Inflammatory macrophage (primary cell): ENCODE measurements at regions not wholly inside any gene's neighbourhood (a gene's known extent, or its start where the extent isn't known, plus 50 kb on each side); places are given as distances from the start of the nearest gene placed in this dataset.

Experiments used
- DNase-seq, 2 donors: peaks; one replicate each; pipeline ENCODE4 v3.0.0-alpha.2; 2020 to 2022

DNA sequence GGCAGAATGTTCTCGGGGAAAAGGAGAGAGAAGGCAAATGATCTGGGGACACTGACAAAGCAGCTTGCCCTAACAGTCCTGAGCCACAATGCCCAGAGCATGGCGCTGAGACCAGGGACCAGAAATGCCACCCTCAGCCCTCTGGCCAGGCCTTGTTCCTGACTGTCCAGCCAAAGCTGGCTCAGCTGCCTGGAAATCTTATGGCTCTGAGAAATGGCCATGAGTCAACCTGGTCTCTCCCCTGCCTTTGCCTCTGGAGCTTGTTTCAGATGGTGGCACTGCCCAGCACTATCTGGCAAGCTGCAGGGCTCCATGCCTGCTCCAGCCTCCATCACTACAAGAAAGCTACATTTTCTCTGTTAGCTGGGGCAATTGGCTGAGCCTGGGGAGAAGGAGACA lies 90.5 kb upstream of the PLXNA4 start:
- DNase-seq, result no peak

DNA sequence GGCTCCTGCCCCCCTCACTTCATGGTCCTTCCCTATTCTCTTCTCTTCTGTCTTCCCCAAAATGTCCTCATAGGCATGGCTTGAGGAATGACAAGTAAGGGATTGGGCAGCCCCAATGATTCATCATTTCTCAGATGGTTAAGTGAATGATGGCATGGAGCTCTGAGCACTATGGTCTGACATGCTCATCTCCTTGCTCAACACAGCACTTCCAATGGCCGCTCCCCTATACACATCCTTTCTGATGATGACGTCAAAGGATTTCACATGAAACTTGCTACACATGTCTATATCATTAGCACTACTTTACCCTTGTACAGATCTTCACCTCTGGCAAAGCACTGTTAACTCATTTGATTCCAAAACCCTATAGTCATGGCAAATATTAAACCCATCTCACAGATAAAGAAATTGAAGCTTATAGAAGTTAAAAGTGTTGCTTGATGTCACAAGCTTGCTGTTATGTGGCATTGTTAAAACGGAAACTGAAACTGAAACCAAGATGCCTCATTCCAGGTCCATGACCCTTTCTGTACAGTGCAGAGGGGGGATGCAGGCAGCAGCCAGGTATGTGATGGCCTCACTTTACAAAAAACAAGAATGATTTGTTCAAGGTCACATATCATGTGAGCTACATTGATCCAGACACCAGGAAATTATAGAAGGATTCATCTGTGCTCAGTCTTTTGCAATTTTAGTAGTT lies 90.0 kb upstream of the PLXNA4 start:
- peak in 1 of 2 donors; percentile 19 for DNase-seq

DNA sequence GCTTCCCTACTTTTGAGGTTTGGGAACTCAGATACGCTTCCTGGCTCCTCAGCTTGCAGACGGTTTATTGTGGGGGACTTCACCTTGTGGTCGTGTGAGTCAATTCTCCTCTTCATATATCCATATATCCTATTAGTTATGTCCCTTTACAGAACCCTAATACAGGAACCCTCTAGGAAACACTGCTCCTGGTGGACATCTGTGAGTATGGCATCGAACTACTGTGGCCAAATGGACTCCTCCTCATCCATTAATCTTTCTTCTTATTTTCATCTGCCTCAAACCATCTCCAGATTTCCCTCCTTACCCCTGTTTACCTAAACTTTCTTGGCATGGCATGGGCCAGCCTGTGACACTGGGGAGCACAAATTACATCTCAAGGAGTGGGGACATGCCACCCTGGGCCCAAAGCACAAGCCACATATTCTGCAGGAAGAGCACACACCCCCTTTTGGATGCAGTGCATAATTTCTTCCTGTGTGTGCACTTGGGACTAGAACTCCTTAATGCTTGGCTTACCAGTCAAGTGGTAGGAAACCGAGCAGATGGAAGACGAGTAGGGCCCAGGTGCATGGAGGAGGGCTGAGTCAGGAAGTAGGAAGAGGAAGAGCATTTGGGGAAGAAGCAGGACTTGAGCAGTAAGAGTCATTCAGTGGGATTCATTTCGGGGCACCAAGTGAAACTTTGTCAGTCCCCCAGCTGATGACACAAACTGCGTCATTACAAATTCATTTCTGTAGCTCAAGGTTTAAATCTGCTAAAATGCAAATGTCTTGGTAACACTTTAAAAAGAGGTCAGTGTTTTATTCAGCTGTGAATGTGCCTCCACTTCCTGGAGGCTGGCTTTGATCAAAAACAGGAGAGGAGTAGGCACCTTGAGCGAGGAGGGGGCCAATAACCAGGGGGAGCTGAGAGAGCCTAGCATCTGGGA lies 80.8 kb upstream of the PLXNA4 start:
- peak in 1 of 2 donors; percentile 11 for DNase-seq

DNA sequence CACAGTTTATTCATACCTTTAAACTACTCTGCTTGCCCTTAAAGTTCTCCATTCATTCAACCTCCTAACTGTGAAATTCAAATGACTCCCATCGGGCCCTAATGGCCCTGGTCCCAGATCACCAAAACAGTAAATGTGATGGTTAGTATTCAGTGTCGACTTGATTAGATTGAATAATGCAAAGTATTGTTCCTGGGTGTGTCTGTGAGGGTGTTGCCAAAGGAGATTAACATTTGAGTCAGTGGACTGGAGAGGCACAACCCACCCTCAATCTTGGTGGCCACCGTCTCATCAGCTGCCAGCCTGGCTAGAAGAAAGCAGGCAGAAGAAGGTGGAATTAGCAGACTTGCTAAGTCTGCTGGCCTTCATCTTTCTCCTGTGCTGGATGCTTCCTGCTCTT lies 80.1 kb upstream of the PLXNA4 start:
- DNase-seq, result no peak

DNA sequence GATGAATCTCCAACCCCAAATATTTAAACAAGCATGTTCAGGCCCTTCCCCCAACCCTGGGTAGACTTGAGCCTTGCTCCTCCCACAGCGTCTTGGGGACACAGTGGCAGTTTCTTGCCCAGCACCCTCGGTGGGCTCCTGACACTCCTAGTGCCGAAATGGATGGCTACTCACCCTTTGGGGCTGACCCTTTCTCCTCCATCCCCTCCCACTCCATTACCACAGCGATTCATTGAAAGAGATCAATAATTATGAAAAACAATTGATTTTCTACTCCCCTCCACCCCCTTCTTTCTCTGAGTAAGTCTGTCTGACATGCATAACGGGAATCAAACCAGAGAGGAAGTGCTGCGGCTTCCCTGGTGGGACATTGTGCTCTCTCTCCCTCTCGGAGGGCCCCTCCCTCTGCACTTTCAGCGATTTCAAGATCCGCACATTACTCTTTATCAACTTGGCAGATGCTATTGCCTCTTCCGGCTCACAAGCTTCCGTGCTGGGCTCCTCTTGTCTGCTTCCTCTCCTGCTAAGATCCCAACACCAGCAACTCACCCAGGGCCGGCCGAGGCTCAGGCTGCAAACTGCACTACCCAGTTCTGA lies 79.0 kb upstream of the PLXNA4 start:
- peak; percentile 34 to 46 for DNase-seq

DNA sequence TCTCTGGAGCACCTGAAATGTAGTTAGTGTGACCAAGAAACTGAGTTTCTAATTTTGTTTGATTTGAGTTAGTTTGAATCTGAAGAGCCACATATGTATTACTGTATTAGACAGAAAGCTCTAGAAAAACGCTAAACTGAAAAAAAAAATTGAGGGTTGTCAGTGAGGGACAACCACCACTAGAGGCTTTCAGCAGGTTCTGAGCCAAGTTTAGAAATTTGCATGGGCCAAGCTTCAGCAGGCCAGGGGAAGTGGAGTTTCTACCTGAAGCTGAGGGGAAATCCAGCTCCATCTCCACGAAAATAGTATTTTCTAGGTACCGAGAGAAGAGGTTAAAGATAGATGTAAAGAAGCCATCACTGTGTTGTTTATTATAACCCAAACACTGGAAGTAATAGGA lies 77.9 kb upstream of the PLXNA4 start:
- DNase-seq, result peak in 1 of 2 donors; percentile 5

DNA sequence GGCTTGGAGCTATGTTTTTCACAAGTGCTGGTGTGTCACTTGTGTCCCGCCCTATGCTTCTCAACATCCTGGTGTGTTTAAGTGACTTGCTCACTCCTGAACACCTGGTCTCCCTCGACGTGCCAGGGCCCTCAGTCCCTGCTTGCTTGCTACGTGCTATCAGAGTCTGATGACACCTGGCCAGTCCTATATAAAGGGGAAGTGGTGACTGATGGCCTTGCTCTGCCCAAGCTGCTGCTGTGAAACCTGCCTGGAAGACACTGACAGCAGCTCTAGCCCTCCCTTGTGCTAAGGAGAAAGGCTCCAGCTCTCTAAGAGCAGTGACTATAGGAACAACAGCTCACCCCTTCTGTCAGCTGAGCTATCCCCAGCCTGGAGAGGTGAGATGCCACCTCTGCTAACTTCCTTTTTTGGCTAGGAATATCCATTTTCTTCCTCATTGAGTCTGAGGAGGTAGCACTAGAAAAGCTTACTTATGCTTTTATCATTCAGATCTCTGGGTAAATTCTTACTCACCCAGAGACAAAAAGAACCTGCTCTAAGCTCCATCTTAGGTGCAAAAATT lies 77.2 kb upstream of the PLXNA4 start:
- no peak for DNase-seq

DNA sequence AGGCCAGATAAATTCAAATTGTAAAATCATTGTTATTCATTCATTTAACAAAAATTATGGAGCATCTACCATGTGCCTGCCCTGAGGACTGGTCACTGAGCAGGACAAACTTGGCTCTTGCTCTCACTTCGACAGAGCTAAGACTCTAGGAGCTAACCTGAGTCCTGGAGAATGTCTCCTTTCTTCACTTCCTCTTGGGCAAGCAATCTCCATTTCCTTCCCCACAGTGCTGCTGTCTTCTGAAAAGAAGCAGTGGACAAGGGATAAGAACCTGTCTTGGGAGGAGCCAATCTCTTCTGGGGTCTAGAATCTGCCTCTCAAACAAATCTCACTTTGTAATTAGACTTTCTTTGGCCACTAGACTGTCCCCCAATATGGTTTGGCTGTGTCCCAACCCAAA lies 76.2 kb upstream of the PLXNA4 start:
- no peak for DNase-seq

DNA sequence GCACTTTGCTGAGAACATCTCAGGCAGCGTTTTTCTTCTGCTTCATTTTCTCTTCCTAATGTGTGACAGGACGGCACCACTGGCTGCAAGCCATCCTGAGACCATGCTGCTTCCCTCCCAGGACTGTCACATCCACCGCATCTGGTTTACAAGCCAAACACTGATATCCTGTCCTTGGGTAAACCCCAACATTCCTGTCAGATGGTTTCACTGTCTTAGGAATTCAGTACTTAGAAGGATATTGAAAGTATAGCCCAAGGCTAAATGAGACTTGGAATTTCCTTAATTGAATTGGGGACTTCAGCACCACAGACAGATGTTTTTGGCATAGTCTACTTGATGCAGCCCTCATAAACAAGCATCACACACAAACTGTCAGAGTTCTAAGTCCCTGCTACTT lies 74.2 kb upstream of the PLXNA4 start:
- no peak for DNase-seq

DNA sequence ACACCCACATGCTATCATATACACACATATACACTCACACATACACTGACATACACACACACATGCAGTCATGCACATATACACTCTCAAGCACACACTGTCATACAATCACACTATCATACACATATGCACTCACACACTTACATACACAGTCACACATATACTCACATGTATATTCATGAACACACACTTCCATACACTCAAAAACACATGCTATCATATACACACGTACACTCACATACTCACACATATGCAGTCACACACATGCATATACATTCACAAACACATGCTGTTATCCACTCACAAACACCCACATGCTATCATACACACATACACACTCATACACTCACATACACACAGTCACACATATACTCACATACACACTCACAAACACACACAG lies 71.0 kb upstream of the PLXNA4 start:
- DNase-seq, result no peak

DNA sequence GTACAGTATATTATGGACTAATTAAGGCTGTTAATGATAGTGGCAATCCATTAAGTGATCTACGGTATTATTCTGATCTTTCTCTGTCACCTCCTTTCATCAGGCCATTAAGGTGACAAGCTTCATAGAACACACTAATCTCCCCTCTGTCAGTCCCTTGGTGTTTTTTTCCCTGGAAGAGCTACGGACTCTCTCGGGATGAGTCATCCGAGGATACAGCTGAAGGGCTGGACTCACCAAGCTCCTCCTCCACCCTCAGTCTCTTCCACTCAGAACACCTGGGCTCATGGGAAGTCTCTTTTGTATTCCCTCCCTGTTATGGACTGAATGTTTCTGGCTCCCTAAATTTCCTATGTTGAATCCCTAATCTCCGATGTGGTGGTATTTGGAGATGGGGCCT lies 69.8 kb upstream of the PLXNA4 start:
- DNase-seq, result no peak

DNA sequence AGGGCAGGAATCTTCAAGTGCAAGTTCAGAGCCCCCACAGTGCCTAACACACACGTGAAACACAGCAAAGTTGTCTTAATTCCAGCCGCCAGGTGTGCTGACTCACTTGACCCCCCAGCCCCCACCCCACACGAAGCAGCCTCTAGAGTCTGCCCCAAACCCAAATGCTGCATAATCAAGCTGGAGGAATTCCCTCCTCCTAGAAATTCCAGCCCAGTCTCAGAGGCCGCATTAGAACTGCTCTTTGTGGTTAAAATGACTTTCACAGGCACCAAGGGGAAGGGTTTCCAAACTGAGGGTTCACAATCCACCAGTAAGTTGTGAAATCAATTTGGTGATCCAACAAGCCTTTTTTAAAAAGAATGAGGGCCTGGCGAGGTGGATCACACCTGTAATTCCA lies 67.0 kb upstream of the PLXNA4 start:
- DNase-seq, result no peak

DNA sequence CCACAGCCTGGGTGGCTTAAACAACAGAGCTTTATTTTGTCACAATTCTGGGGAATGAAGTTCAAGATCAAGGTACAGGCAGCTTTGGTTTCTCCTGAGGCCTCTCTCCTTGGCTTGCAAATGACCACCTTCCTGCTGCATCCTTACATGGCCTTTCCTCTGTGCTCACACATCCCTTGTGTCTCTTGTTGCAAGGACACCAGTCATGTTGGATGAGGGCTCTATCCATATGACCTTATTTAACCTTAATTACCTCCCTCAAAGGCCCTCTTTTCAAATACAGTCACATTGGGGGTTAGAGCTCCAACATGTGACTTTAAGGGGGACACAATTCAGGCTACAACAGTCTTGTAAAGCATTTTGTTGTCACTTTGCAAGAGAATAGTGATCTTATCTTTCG lies 65.0 kb upstream of the PLXNA4 start:
- no peak for DNase-seq

DNA sequence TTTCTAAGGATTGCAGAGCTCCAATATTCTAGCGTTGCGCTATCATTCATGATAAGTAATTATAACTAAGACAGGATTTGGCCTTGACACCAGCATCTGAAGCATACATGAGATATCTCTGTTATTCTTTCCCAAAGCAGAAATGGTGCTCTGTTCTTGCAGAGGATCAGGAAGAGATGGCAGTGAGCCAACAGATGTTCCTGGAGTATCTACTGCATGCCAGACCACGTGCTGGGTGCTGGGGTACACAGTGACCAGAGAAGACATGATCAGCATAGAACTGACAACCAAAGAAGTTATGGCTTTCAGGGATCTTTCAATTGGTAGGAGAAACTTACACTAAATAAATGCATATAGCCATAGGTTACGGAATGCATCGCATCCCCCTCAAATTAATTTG lies 63.7 kb upstream of the PLXNA4 start:
- no peak for DNase-seq

DNA sequence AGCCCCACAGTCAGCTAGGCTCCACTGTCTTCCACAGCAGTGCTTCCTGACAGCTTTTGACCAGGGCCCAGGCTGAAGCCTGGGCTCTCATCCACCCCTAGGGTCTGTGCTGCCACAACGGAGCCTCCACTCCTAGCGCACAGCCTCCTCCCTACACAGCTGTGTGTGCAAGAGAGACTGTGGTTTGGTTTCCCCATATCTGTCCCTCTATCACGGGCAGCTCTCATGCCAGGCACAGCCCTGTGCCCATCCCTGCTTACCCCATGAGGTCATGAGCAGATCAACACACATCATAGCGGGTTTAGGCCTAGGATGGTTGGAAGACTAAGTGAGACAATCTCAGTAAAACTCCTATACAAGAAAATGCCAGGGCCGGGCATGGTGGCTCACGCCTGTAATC lies 61.7 kb upstream of the PLXNA4 start:
- DNase-seq, result no peak

DNA sequence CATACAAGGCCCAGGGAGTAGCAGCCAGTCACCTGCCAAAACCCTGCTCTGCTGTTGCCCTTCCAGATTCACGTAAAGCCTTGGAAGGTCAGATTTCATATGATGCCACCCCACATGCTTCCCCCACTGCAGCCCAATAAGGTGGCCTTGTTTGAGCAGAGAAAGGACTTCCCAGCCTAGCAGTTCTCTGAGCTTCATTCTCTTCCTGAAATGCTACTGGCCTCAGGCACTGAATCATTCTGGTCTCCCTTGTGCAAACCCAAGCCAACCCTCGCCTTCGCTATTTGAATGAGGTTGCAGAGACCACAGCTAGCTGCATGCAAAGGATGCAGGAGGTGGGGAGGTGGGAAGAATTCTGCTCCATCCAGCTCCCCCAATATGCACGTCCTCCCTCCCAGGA lies 60.3 kb upstream of the PLXNA4 start:
- DNase-seq, result no peak

DNA sequence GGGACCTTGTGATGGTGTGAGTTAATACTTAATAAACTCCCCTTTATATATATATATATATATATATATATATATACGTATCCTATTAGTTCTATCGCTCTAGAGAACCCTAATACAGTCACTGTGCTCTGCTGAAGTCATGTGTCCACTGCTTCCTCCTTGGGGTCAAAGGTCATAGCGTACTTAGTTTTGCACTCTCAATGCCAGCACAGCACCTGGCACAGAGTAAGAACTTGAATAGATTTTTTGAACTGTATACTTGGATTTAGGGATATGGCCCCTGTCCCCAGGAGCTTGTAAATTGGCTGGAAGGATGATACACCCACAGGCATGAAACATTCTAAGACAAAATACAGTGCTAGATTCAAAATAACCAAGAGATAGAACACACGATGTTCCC lies 58.9 kb upstream of the PLXNA4 start:
- no peak for DNase-seq

DNA sequence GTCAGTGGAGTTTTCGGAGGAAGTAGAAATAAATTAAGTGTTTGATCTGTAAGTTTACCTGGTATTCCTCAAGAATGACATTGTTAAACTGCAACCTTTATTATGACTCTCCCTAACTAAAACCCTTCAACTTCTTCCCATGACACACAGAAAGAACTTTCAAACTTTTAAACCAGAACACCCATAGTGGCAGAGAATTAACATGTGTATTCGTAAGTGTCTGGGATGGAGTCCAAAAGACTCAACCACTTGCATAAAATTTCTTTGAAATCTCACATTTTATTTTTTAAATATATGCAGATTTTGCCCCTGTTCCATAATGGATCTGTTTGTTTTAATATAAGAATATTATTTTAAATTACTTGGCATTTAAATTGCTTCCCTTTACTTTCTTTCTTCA lies 54.6 kb upstream of the PLXNA4 start:
- DNase-seq, result no peak
